NCI-H1048 (cell line): ENCODE measurements at regions not wholly inside any gene's neighbourhood (a gene's known extent, or its start where the extent isn't known, plus 50 kb on each side); places are given as distances from the start of the nearest gene placed in this dataset.
"Not testable (repeated sequence)": the region's sequence is repeated elsewhere in the genome, so short reads cannot be mapped to it uniquely, and the experiment has no call there.

Source experiments
- DNase-seq: peaks from one replicate; lab custom pipeline; 2025; lab: John Stamatoyannopoulos, UW

DNA sequence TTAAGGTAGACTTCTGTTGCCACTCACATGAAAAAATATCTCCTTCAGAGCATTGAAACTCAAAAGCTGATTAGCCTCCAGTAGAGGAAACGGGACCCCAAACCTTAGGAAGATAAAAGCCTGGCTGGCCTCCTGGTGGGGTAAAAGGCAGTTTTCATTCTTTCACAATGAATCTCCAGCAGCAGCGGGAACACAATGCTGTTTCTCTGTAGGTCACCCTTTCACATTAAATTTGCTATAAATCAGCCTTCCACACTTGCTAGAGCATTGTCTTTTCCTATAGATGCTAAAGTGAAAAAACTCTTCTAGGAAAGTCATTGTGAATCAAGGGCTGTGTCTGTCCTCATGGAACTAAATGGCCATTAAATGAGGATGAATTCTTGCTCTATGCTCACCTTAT is 207.3 kb upstream of the MAGEB2 start:
- DNase-seq, result no peak

DNA sequence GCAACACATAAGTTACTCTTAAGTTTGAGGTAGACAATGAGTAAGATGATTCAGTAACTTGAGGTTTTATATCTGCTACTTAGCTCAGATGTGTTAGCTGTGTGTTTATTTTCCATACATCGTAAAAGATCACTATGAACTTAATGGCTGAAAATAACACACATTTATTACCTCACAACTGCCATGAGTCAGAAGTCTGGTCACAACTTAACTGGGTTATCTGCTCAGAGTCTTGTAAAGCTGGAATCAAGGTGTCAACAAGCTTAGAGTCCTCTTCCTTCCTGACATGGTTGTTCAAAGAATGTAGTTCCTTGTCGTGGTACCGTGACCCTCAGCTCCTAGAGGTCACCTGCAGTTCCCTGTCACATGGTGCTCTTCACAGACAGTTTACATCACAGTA is 204.9 kb upstream of the MAGEB2 start:
- no peak for DNase-seq

DNA sequence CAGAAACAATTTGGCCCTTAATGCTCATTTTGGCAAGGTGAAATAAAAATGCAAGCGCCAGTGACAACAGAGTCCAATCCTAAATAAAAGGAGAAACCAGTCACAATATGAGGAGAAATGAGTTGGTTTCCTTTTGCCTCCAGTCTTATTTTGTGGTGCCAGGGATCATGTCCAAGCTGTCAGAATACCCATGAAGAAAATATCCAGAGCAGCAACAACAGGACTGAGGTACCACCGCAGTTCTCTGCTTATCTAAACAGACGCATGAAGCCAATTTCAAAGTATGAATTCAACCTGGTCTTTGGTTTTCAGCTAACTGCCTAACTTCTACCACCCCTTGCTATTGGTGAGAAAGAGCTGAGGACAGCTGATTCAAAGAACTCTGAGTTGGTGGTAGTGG is 199.9 kb upstream of the MAGEB2 start:
- no peak for DNase-seq

DNA sequence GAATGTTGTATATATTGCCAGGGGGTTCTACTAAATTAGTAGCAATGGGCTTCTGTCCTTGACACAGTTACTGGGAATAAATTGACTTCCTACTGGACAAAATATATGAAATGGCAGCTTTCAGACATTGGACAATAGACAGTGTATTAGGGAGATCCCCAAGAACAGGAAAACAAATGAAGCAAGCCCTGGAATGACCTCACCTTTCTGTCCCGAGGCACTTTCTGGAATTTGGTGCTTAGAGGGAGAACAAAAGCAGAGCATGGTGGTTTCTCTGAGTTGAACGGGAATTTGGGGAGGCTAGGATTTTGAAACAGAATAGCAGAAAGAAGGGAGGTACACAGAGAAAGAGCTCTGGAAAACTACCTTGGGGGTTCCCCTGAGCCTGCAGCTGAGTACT is 187.7 kb upstream of the MAGEB2 start:
- no peak for DNase-seq

DNA sequence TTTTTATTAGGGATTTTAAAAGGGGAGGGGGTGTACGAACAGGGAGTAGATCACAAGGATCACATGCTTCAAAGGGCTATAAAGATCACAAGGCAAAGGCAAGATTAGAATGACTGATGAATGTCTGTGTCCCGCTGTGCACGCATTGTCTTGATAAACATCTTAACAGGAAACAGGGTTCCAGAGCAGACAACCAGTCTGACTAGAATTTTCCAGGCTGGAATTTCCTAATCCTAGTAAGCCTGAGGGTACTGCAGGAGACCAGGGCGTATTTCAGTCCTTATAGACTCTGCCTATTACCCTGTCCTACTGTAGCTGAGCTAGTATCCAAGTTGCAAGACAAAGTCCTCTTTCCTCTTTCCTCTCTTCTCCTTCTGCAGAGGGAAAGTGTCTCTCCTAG is 179.0 kb upstream of the MAGEB2 start:
- DNase-seq, result not testable (repeated sequence)

DNA sequence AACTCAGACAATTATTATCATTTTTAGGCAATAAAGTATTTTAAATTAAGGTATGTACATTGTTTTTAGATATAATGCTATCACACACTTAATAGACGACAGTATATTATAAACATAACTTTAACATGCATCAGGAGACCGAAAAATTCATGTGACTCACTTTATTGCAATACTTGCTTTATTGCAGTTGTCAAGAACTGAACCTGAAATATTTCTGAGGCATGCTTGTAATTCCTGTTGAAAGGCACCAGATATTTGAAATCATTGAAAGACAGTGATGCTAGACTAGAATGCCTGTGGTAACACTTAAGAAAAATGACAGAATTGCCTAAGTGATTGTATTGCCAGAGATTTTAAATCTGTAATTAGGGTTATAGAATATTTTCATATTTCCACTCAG is 175.6 kb upstream of the MAGEB2 start:
- no peak for DNase-seq

DNA sequence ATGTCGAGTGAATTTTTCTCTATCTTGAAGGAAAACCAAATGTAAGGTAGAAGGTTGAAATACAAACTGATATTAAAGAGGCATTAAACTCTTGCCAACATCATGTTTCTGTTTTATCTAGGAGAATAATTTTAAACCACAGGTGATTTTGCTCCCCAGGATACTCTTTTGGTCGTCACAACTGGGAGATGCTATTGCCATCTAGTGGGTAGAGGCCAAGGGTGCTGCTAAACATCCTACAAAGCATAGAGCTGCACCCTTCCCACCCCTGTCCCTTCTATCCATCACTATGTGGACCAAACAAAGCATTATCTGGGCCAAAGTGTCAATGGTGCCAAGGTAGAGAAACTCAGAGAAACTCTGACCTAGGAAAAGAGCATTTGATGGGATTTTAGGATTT is 154.6 kb upstream of the MAGEB2 start:
- no peak for DNase-seq

DNA sequence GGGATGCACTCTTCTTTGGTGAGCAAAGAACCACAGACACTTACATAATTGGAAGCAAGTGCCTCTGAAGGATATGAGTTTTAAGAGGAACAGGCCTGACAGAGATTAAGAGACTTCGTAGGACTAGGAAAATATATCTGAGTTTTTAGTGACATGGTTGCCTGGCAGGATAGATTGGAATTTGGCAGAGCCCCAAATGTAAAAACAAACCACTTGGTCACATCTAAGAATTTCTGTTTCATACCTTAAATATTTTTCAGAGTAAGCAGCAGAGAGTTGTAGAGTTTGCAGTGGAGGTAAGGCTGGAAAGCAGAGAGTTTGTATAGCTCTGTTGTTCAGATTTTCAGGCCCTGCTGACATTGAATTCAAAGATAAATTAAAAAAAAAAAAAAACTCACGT is 150.1 kb upstream of the MAGEB2 start:
- no peak for DNase-seq

DNA sequence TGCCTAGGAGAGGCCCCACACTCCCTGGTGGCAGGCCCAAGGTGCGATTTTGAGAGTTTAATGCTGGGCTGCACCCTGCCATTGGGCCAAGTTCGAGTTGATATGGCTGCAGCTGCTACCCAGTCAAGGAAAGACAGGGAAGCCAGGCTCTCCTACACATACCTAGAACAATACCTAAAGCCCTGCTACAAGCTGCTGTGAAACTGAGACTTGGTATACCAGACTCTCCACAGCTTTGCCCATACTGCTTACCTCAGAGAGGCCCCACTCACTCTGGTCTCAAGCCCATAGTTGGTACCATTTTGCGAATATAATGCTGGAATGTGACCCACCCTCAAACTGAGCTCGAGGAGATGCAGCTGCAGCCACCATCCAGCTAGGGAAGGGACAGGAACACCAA is 147.7 kb upstream of the MAGEB2 start:
- no peak for DNase-seq

DNA sequence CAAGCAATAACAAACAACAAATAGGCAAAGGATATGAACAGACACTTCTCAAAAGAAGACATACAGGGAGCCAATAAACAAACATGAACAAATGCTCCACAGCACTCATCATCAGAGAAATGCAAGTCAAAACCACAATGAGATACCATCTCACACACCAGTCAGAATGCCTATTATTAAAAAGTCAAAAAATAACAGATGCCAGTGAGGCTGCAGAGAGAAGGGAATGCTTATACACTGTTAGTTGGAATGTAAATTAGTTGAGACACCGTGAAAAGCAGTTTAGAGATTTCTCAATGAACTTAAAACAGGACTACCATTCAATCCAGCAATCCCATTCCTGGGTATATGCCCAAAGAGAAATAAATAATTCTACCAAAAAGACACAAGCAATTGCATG is 129.8 kb upstream of the MAGEB2 start:
- DNase-seq, result no peak

DNA sequence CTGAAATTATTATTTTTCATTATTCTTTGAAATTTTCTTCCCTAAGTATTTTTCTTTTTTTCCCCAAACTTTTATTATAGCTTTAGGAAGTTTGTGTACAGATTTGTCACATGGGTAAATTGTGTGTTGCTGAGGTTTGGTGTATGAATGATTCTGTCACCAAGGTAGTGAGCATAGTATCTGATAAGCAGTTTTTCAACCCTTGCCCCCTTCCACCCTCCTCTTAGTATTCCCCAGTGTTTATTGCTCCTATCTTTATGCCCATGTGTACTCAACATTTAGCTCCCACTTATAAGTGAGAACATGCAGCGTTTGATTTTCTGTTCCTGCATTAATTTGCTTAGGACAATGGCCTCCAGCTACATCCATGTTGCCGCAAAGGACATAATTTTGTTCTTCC is 103.9 kb upstream of the MAGEB2 start:
- DNase-seq, result no peak

DNA sequence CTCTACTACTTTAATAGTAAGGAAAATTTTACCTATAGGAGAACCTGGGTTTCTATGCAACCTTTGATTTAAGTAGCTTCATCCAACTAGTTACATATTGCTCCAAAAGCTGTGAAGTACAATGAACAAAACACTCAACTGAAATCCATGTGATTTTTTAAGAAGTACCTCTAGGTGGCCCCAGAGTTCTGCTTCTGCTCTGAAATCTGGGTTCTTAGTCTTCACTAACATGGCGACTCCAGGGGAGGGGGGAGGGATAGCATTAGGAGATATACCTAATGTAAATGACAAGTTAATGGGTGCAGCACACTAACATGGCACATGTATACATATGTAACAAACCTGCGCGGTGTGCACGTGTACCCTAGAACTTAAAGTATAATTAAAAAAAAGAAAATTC is 73.4 kb upstream of the MAGEB2 start:
- DNase-seq, result peak; percentile 1

DNA sequence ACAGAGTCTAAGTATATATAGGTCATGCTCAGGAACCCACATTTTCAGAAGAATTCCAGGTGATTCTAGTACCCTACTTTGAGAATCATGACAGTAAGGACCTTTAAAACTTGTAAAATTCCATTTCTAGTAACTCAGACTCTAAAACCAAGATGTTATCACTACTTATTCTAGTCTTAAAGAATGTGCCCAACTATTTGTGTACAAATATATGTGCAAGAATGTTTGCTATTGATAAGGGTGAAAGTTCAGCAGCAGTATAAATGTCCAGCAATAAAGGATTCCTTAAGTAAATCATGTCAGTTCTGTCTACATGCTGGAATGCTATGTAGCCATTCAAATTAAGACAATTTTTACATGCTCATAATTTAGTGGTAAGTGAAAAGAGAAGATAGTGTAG is 71.1 kb upstream of the MAGEB2 start:
- no peak for DNase-seq

DNA sequence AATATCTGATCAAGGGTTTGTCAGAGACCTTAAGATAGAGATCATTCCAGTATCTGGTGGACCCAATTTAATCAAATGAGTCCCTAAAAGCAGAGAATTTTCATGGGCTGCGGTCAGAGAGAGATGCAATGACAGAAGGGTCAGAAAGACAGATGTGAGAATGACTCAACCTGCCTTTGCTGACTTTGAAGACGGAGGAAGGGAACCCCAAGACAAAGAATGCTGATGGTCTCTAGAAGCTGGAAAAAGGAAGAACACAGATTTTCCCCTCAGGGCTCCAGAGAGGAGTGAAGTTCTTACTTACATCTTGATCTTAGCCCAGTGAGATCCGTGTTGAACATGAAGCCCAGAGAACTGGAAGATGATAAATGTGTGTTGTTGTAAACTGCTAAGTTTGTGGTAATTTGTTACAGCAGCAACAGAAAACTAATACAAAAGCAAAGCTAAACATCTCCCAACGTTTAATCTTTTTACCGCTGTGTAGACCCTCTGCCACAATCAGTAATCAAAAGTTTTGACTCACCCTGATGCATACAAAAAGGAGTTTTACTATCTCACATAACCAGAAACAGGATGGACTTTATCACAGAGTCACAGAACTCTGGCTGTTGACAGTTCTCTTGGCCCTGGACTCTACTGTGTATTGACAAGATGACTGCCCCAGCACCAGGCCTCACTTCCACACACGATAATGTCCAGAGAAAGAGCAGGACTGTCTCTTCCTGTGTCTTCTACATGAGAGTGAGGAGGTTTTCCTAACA is 70.2 kb upstream of the MAGEB2 start:
- DNase-seq, result no peak

DNA sequence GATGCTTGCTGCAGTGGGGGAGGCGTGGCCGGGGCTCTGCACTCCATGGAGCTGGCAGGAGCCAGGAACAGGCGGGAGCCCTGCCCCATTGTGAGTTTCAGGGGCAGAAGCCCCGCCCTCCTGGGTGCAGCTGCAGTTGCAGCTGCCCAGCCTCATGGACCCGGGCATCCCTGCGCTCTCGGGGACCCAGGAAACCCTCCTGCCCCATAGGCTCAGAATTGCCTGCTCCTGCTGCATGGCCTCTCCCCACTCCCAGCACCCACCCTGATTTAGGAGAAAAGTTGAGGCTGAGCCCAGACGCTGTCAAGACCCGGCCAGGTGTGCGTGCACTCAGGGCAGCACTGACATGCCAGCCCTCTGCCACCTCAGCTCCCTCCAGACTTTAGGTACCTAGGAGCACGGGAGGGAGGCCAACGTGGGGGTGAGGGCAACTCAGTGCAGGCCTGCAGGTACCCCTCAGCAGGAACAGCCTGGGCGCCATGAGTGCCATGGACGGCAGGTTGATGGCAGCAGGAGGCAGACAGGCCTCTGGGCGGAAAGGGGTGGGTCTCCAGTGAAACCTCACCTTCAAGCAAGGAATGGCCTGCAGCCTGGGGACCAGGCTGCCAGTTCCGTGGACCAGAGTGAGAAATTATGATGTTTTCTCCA is 67.2 kb upstream of the MAGEB2 start:
- DNase-seq, result no peak

DNA sequence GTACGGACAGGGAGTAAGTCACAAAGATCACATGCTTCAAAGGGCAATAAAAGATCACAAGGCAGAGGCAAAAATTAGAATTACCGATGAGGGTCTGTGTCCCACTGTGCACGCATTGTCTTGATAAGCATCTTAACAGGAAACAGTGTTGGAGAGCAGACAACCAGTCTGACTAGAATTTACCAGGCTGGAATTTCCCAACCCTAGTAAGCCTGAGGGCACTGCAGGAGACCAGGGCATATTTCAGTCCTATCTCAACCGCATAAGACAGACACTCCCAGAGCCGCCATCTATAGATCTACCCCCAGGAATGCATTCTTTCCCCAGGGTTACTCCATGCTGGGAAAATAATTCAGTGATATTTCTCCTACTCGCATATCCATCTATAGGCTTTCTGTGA is 66.2 kb upstream of the MAGEB2 start:
- DNase-seq, result not testable (repeated sequence)

DNA sequence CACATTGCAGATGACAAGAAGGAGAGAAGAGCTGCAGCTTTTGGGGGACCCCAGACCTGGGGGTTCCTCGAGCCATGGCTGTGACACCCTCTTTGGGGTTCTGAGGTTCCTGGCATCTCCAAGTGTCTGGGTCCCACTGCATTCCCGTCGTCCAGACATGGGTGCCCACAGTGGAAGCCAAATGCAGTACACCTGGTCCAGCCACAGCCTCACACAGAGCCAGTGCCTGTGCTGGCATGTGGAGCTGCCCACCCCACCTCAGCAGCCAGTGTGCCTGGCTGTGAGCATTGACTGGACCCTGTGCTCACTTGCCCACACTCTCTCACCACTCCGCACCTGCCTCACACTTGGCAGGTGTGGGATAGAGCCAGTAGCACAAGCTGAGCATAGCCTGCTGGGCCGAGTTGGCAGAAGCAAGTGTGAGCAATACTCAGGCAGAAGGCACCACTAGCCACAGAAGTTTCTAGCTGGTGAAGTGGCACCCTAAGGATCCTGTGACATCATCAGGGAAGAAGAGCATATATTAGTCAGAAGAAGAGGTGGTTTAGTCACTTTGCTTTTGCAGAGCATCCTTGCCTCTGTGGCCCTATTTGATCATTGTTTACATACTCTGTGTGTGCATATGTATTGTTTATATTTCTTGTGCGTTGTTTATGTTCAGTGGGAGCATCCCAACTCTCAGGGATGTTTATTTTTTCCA is 65.0 kb upstream of the MAGEB2 start:
- DNase-seq, result no peak

DNA sequence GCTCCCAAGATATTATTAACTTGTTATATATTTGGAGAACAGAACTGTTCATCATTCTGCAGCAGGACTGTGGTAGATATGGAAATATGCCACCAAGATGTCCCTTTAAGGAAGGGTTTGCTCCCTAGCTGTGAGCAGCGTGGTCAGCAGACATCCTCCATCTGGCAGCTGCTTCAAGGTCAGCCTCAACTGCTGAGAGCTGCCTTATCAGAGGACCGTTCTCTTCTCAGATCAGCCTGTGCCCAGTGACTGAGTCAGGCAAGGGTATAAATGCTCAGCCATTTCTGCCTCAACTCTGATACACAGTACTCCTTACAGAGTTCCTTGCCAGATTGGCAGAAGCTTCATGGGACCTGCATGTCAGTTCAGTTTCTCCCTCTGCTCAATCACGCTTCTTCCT is 63.4 kb upstream of the MAGEB2 start:
- no peak for DNase-seq

DNA sequence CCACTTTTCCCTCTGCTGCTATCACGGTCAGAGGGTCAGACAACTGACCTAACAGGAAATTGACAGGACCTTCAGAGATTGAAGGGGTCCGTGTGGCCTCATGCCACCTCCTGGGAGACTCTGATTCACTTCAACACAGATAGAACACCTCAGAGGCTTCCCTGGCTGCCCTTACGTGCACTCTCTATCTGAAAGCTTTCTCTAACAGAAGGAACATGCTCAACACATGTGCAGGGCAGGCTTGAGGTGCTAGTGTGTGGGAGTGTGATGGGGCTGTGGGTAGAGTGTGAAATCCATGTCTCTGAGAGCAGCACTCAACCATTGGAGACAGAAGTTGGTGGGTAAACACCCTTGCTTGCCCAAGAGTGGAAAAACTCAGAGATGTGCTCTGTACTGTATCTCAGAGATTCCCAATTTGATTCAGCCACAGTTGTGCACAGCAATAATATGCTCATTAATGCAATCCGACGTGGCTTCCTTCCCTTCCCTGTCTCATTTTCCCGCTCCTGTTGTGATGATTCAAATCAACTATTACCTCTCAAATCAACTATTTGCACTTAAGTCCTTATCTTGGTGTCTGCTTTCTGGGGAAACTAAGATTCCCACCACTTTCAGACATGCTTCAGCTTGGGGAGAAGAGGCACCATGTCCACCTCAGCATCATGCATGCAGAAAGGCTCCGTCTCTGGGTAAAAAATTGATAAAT is 62.0 kb upstream of the MAGEB2 start:
- no peak for DNase-seq

DNA sequence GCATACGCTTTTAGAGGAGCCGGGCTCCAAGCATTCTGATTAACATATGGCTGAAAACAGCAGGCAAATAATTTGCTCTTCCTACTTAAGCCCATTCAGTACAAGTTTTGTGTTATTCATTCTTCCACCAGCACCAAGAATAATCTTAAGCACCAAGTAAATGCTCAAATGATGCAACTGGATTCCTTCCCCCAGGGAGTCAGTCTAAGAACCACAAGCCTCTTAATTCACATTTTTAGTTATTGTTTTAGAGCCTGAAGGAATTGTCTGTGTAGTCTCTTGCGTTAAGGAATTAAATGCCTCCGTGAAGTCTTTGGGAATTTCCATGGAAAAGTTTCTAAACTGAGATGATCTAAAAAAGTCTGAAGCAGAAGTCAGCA is 61.5 kb upstream of the MAGEB2 start:
- no peak for DNase-seq

DNA sequence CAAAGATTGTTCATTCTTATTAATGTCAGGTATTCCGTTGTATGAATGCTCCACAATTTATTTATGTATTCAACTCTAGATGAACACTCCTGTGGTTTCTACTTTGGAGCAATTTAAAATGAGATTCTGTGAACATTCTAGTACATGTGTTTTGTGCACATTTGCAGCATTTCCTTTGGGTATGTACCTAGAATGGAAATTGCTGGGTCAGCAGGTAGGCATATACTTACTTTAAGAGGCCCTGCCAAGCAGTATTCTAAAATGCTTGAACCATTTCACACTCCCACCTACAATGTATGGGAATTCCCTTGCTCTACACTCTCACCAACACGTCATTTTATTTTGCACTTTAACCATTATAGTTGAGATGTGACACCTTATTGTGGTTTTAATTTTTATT is 59.4 kb upstream of the MAGEB2 start:
- no peak for DNase-seq

DNA sequence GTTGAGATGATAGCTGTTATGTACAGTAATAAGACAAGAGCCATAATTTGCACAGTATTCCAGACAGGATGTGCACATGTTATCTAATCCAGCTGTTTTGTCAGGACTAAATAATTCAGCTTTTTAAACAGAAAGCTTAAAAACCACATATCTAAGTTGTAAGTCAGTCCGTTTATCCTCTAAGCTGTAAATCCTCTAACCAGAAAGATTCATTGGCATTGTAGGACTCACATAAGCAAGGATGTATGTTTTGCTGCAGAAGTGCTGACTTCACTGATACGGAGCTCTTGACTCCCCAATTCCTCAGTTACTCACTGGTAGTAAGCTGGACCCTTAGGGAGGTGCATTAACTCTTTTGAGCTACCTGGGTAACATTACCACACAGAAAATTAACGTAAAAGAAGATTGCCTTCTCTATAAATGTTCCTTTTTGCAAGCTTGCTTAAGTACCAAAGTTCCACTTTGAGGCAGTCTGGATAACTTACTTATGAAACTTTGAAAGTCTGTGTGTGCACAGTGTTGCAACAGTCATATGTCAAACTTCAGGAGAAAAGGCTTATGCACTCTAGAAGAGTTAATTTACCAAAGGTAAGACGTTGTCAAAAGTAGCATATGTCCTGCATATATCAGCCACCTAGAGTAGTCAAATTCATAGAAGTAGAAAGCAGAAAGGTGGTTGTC is 58.3 kb upstream of the MAGEB2 start:
- DNase-seq, result no peak
